Right lobe of liver (tissue), 6 donors: ENCODE measurements at regions not wholly inside any gene's neighbourhood (a gene's known extent, or its start where the extent isn't known, plus 50 kb on each side); places are given as distances from the start of the nearest gene placed in this dataset.

Source experiments
- ATAC-seq, 4 donors: fragments of 200-7000 bp; cut with Tn5 transposase; one replicate each; pipeline ENCODE4 v1.9.1; 2020; ENCODE audit warnings: mild to moderate bottlenecking in 4 of 4, moderate library complexity in 4 of 4
- DNase-seq, 3 donors: peaks; one replicate each; pipeline ENCODE4 v3.0.0-alpha.2; 2020
- H3K27ac ChIP-seq, 3 donors: fragments of 200-600 bp; one replicate each; pipeline ENCODE4 v1.8.0; 2022
- H3K27me3 ChIP-seq, 2 donors: fragments of 200-600 bp; one replicate each; pipeline ENCODE4 v1.8.0; 2022
- H3K36me3 ChIP-seq, 4 donors: fragments of 200-600 bp; sonication (generic) in 1 of 4; one replicate each; pipeline versions ENCODE4 v1.5.1 to v1.8.0; 2017 to 2022; ENCODE audit warnings: control low read depth in 1 of 4
- H3K4me1 ChIP-seq, 4 donors: fragments of 200-600 bp; sonication (generic) in 1 of 4; one replicate each; pipeline versions ENCODE4 v1.5.1 to v1.8.0; 2017 to 2022; ENCODE audit warnings: control low read depth in 1 of 4
- H3K4me3 ChIP-seq, 3 donors: fragments of 200-600 bp; one replicate each; pipeline ENCODE4 v1.8.0; 2022
- H3K9me3 ChIP-seq, 4 donors: fragments of 200-600 bp; sonication (generic) in 1 of 4; one replicate each; pipeline versions ENCODE4 v1.5.1 to v1.8.0; 2017 to 2022; ENCODE audit warnings: control low read depth in 1 of 4
- POLR2A ChIP-seq: fragments of 450-650 bp; IDR thresholded peaks from one replicate; pipeline ENCODE4 v1.6.1; 2017; ENCODE audit warnings: antibody characterized with exemption, mild to moderate bottlenecking
- WGBS: methylation state at CpG from one replicate; pipeline ENCODE4 v1.1.6; 2018; ENCODE audit warnings: low coverage, low lambda C conversion rate; ENCODE audit not compliant: insufficient coverage; ENCODE audit errors: missing lambda C conversion rate; 5-methylcytosine and 5-hydroxymethylcytosine counted together
- intact Hi-C, 2 donors: fragments of 100-400 bp; cut with DNase I; formaldehyde crosslinking; loops; one replicate each; pipeline versions ENCODE4 v1.11.2 to v1.14.1; 2022
- TF ChIP-seq, protein P1 (sequence below), 4 donors: fragments of 200-600 bp in 3 of 4; fragments of 450-650 bp in 1 of 4; IDR thresholded peaks; one replicate each; pipeline versions ENCODE4 v1.5.1 to v1.8.0; 2016 to 2022; ENCODE audit warnings: antibody characterized with exemption in 4 of 4, mild to moderate bottlenecking in 2 of 4
- donor health status: DM: no; HTN: yes; CAD: no.
- donor health status: DM: no; HTN: no; CAD: no.
- donor health status: DM: no; HTN: no; CAD: no.
- donor health status: DM: no; HTN: yes; CAD: no.
- donor health status: DM: no; HTN: yes; CAD: no.

- Histone ChIP-seq H3K27me3 (no peaks in the 10 kb centered on the region), H3K4me1 (no peaks in the 10 kb centered on the region), H3K27ac (no peak overlapping the region), H3K36me3 (no peaks in the 10 kb centered on the region), H3K9me3 (no peaks in the 10 kb centered on the region), H3K4me3 (no peak overlapping the region)
- intact Hi-C loops, result no loop called here
- no peak for ATAC-seq
- WGBS, result 73% methylated on average over 1 of the region's 1 CpG
- DNase-seq, result no peak
- TF ChIP-seq, protein P1, sequence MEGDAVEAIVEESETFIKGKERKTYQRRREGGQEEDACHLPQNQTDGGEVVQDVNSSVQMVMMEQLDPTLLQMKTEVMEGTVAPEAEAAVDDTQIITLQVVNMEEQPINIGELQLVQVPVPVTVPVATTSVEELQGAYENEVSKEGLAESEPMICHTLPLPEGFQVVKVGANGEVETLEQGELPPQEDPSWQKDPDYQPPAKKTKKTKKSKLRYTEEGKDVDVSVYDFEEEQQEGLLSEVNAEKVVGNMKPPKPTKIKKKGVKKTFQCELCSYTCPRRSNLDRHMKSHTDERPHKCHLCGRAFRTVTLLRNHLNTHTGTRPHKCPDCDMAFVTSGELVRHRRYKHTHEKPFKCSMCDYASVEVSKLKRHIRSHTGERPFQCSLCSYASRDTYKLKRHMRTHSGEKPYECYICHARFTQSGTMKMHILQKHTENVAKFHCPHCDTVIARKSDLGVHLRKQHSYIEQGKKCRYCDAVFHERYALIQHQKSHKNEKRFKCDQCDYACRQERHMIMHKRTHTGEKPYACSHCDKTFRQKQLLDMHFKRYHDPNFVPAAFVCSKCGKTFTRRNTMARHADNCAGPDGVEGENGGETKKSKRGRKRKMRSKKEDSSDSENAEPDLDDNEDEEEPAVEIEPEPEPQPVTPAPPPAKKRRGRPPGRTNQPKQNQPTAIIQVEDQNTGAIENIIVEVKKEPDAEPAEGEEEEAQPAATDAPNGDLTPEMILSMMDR (IDR thresholded peaks at IDR 0.05), result no peak
- no peak for TF ChIP-seq POLR2A
Observed at GRCh38 chr2:118294063-118294462, 205.8 kb downstream of the INSIG2 start.

GRCh38 chr2:118292991-118293390, 204.7 kb downstream of the INSIG2 start:
- H3K36me3 ChIP-seq, result no peaks in the 10 kb centered on the region
- H3K27ac ChIP-seq, result no peak overlapping the region
- DNase-seq (no peak), ATAC-seq (no peak)
- H3K9me3 ChIP-seq, result no peaks in the 10 kb centered on the region
- intact Hi-C loops, result no loop called here
- H3K4me3 ChIP-seq, result no peak overlapping the region
- no peak for TF ChIP-seq POLR2A
- TF ChIP-seq, protein P1 (IDR thresholded peaks at IDR 0.05), result no peak
- no peaks in the 10 kb centered on the region for H3K4me1 ChIP-seq
- 65% methylated on average over 2 of the region's 2 CpGs for WGBS
- H3K27me3 ChIP-seq, result no peaks in the 10 kb centered on the region

GRCh38 chr2:118291251-118291880, 203.1 kb downstream of the INSIG2 start:
- no peak for ATAC-seq
- H3K9me3 ChIP-seq, result no peaks in the 10 kb centered on the region
- H3K36me3 ChIP-seq, result no peaks in the 10 kb centered on the region
- H3K4me1 ChIP-seq, result no peaks in the 10 kb centered on the region
- TF ChIP-seq, protein P1 (IDR thresholded peaks at IDR 0.05), result no peak
- TF ChIP-seq POLR2A, result no peak
- H3K27me3 ChIP-seq, result no peaks in the 10 kb centered on the region
- intact Hi-C loops, result no loop called here
- no peak overlapping the region for H3K27ac ChIP-seq
- H3K4me3 ChIP-seq, result no peak overlapping the region
- DNase-seq, result no peak
- 62% methylated on average over 3 of the region's 3 CpGs for WGBS

GRCh38 chr2:118290411-118291250, 202.4 kb downstream of the INSIG2 start:
- TF ChIP-seq, protein P1 (IDR thresholded peaks at IDR 0.05), result no peak
- TF ChIP-seq POLR2A, result no peak
- no peak overlapping the region for H3K27ac ChIP-seq
- ATAC-seq, result no peak
- H3K9me3 ChIP-seq, result no peaks in the 10 kb centered on the region
- DNase-seq, result no peak
- no peak overlapping the region for H3K4me3 ChIP-seq
- H3K27me3 ChIP-seq, result no peaks in the 10 kb centered on the region
- no peaks in the 10 kb centered on the region for H3K36me3 ChIP-seq
- no peaks in the 10 kb centered on the region for H3K4me1 ChIP-seq
- 71% methylated on average over 7 of the region's 8 CpGs for WGBS
- intact Hi-C loops, result no loop called here
